ENCODE measurements at regions not wholly inside any gene's neighbourhood (a gene's known extent, or its start where the extent isn't known, plus 50 kb on each side); places are given as distances from the start of the nearest gene placed in this dataset.

- TF ChIP-seq ZNF462 (CRISPR knock-in tag; IDR thresholded peaks at IDR 0.05) (no peak), EZH2phosphoT487 (IDR thresholded peaks at IDR 0.05; ENCODE audit: unreplicated experiment) (no peak), ZNF331 (CRISPR knock-in tag; IDR thresholded peaks at IDR 0.05; ENCODE audit: low read depth) (no peak), ZNF114 (CRISPR knock-in tag; IDR thresholded peaks at IDR 0.05) (no peak), POLR2AphosphoS5 (IDR thresholded peaks at IDR 0.05; ENCODE audit: low read depth) (no peak)
Observed at GRCh38 chr11:19382131-19382611, 141.4 kb upstream of the E2F8 start (continued).

GRCh38 chr11:19380375-19380774 lies 139.6 kb upstream of the E2F8 start:
- ATAC-seq (no peak), DNase-seq (ENCODE audit: low spot score) (no peak)
- no peak for TF ChIP-seq CREB1 (CRISPR knock-in tag; IDR thresholded peaks at IDR 0.05; ENCODE audit: low read depth)
- TF ChIP-seq EZH2 (IDR thresholded peaks at IDR 0.05; ENCODE audit: low read depth, unreplicated experiment): no peak
- TF ChIP-seq CTCF (conservative IDR thresholded peaks at IDR 0.05; ENCODE audit: low read depth in 2 of 2): no peak
- TF ChIP-seq ETS1 (IDR thresholded peaks at IDR 0.05): no peak
- no peak for TF ChIP-seq EZH2phosphoT487 (IDR thresholded peaks at IDR 0.05; ENCODE audit: unreplicated experiment)
- TF ChIP-seq POLR2AphosphoS5 (IDR thresholded peaks at IDR 0.05; ENCODE audit: low read depth): no peak
- no peak for TF ChIP-seq ZNF114 (CRISPR knock-in tag; IDR thresholded peaks at IDR 0.05)
- no peak for TF ChIP-seq ZNF331 (CRISPR knock-in tag; IDR thresholded peaks at IDR 0.05; ENCODE audit: low read depth)
- no peak for TF ChIP-seq STAT1 (IDR thresholded peaks at IDR 0.05; ENCODE audit: unreplicated experiment)
- TF ChIP-seq JUNB (IDR thresholded peaks at IDR 0.05; ENCODE audit: unreplicated experiment): no peak
- Mint-ChIP-seq H3K4me1 (peaks cover 6% of the 10 kb centered on the region), H3K4me3 (no peak overlapping the region), H3K27ac (no peak overlapping the region), H3K36me3 (ENCODE audit: low read depth) (no peaks in the 10 kb centered on the region), H3K27me3 (ENCODE audit: insufficient read depth, low read depth, poor library complexity) (peaks cover 4% of the 10 kb centered on the region), H3K9me3 (no peaks in the 10 kb centered on the region)
- Histone ChIP-seq H3K27ac (ENCODE audit: low read depth) (no peak overlapping the region), H3K36me3 (ENCODE audit: insufficient read depth) (no peaks in the 10 kb centered on the region), H3K4me2 (no peak overlapping the region), H3K4me3 (no peak overlapping the region), H3K4me1 (ENCODE audit: insufficient read depth) (no peaks in the 10 kb centered on the region), H3K27me3 (ENCODE audit: insufficient read depth) (no peaks in the 10 kb centered on the region), H4K20me1 (replicated peaks; ENCODE audit: insufficient read depth) (no peaks in the 10 kb centered on the region), H3F3A (replicated peaks; ENCODE audit: low read depth) (no peaks in the 10 kb centered on the region), H2AFZ (no peak overlapping the region), H3K79me2 (replicated peaks; ENCODE audit: insufficient read depth) (no peaks in the 10 kb centered on the region), H3K9me2 (ENCODE audit: insufficient read depth) (no peaks in the 10 kb centered on the region)
